Caco-2 (cell line): ENCODE measurements at regions not wholly inside any gene's neighbourhood (a gene's known extent, or its start where the extent isn't known, plus 50 kb on each side); places are given as distances from the start of the nearest gene placed in this dataset.

Source experiments
- BruUV-seq: library from RNA; stranded (reverse); fragments of 400-500 nt; replicated peaks from 2 replicates; lab custom pipeline; 2021; lab: Mats Ljungman, UMichigan
- CTCF ChIA-PET: fragments of 300-600 bp; sonication (Branson Sonifier 250); formaldehyde crosslinking; loops from one replicate; lab custom pipeline; 2022; ENCODE audit warnings: antibody characterized with exemption; lab: Charles Lee
- POLR2A ChIA-PET: fragments of 300-600 bp; sonication (Branson Sonifier 250); formaldehyde crosslinking; loops from one replicate; lab custom pipeline; 2022; ENCODE audit warnings: antibody characterized with exemption; lab: Charles Lee
- DNase-seq, 2 experiments: peaks; one replicate each; pipeline versions ENCODE4 v3.0.0 to v3.0.0-alpha.2; 2020 to 2022
- H3K27me3 ChIP-seq: replicated peaks from 2 replicates; pipeline ENCODE4 v1.6.0; 2011; ENCODE audit warnings: low read length; ENCODE audit not compliant: control insufficient read depth, insufficient read depth
- H3K36me3 ChIP-seq: 2 replicates; pipeline ENCODE4 v1.5.1; 2011; ENCODE audit warnings: low read length; ENCODE audit not compliant: control insufficient read depth, insufficient read depth
- H3K4me1 ChIP-seq: fragments of 250-450 bp; sonication (Bioruptor Pico); 2 replicates; pipeline ENCODE4 v1.5.1; 2020; ENCODE audit warnings: mild to moderate bottlenecking
- H3K4me3 ChIP-seq: 2 replicates; pipeline ENCODE4 v1.5.1; 2011; ENCODE audit warnings: low read depth, mild to moderate bottlenecking, control low read depth, low read length
- H3K9me3 ChIP-seq: fragments of 250-450 bp; sonication (Bioruptor Pico); 2 replicates; pipeline ENCODE4 v1.5.1; 2020; ENCODE audit warnings: mild to moderate bottlenecking, moderate library complexity
- H3K27ac Mint-ChIP-seq: one replicate; pipeline ENCODE4 v1.8.0; 2022; ENCODE audit warnings: mixed read lengths; ENCODE audit not compliant: unreplicated experiment
- H3K27me3 Mint-ChIP-seq: one replicate; pipeline ENCODE4 v1.8.0; 2022; ENCODE audit warnings: mixed read lengths; ENCODE audit not compliant: insufficient read depth, unreplicated experiment
- H3K36me3 Mint-ChIP-seq: one replicate; pipeline ENCODE4 v1.8.0; 2022; ENCODE audit warnings: mild to moderate bottlenecking, mixed read lengths; ENCODE audit not compliant: insufficient read depth, unreplicated experiment
- H3K4me1 Mint-ChIP-seq: one replicate; pipeline ENCODE4 v1.8.0; 2022; ENCODE audit warnings: low read depth, mixed read lengths; ENCODE audit not compliant: unreplicated experiment
- H3K4me3 Mint-ChIP-seq: one replicate; pipeline ENCODE4 v1.8.0; 2022; ENCODE audit warnings: mild to moderate bottlenecking, moderate library complexity, mixed read lengths; ENCODE audit not compliant: unreplicated experiment
- H3K9me3 Mint-ChIP-seq: one replicate; pipeline ENCODE4 v1.8.0; 2022; ENCODE audit warnings: mixed read lengths; ENCODE audit not compliant: unreplicated experiment
- CTCF ChIP-seq, 2 experiments: fragments of 200-600 bp in 1 of 2; IDR thresholded peaks; 1 replicate in 1 of 2; 2 replicates in 1 of 2; pipeline versions ENCODE4 v1.5.1 to v1.8.0; 2011 to 2022; ENCODE audit warnings: antibody characterized with exemption in 1 of 2, control low read depth in 1 of 2, inconsistent platforms in 1 of 2, low read depth in 1 of 2, low read length in 1 of 2, mild to moderate bottlenecking in 1 of 2, moderate library complexity in 1 of 2; ENCODE audit not compliant: insufficient read depth in 1 of 2, severe bottlenecking in 1 of 2, unreplicated experiment in 1 of 2
- intact Hi-C: fragments of 100-400 bp; cut with micrococcal nuclease; formaldehyde crosslinking; loops from one replicate; pipeline ENCODE4 v1.10.0; 2022; ENCODE audit not compliant: unreplicated experiment

- Mint-ChIP-seq H3K4me1 (peaks cover 7% of the 10 kb centered on the region), H3K27ac (no peak overlapping the region), H3K4me3 (no peak overlapping the region), H3K36me3 (no peaks in the 10 kb centered on the region), H3K9me3 (peaks cover 10% of the 10 kb centered on the region), H3K27me3 (peaks cover 13% of the 10 kb centered on the region)
- H3K36me3 ChIP-seq: no peaks in the 10 kb centered on the region
- H3K4me3 ChIP-seq: no peak overlapping the region
- TF ChIP-seq CTCF (IDR thresholded peaks at IDR 0.05; ENCODE audit: insufficient read depth in 1 of 2, low read depth in 1 of 2, low read length in 1 of 2, severe bottlenecking in 1 of 2, unreplicated experiment in 1 of 2): no peak
- no peaks in the 10 kb centered on the region for H3K4me1 ChIP-seq
- ChIA-PET POLR2A (no interaction called here), CTCF (no interaction called here)
- H3K27me3 ChIP-seq: no peaks in the 10 kb centered on the region
- intact Hi-C loops: no loop called here
- no peak for DNase-seq
- no peaks in the 10 kb centered on the region for H3K9me3 ChIP-seq
- no TSS peak for BruUV-seq
Measured at GRCh38 chr5:176176231-176176630, 62.0 kb upstream of the SIMC1 start.

GRCh38 chr5:176178789-176179188, 59.4 kb upstream of the SIMC1 start:
- no TSS peak for BruUV-seq
- Mint-ChIP-seq H3K27ac (no peak overlapping the region), H3K9me3 (peaks cover 10% of the 10 kb centered on the region), H3K36me3 (no peaks in the 10 kb centered on the region), H3K4me3 (no peak overlapping the region), H3K4me1 (no peaks in the 10 kb centered on the region), H3K27me3 (peaks cover 21% of the 10 kb centered on the region)
- intact Hi-C loops: no loop called here
- no peaks in the 10 kb centered on the region for H3K36me3 ChIP-seq
- no peak for TF ChIP-seq CTCF (IDR thresholded peaks at IDR 0.05; ENCODE audit: insufficient read depth in 1 of 2, low read depth in 1 of 2, low read length in 1 of 2, severe bottlenecking in 1 of 2, unreplicated experiment in 1 of 2)
- no peak overlapping the region for H3K4me3 ChIP-seq
- POLR2A ChIA-PET: no interaction called here
- H3K9me3 ChIP-seq: no peaks in the 10 kb centered on the region
- H3K4me1 ChIP-seq: no peaks in the 10 kb centered on the region
- CTCF ChIA-PET: interaction anchor here (0.5 kb wide), 1 partner anchor 218 kb away, joined by 3 read pairs; no protein-coding TSS in a partner anchor
- DNase-seq: no peak
- peaks cover 1% of the 10 kb centered on the region; the same call in 1 of the 2 replicates for H3K27me3 ChIP-seq

GRCh38 chr5:176180339-176180738, 57.9 kb upstream of the SIMC1 start:
- Histone ChIP-seq H3K4me3 (no peak overlapping the region), H3K36me3 (no peaks in the 10 kb centered on the region), H3K4me1 (no peaks in the 10 kb centered on the region), H3K27me3 (peaks cover 1% of the 10 kb centered on the region; the same call in 1 of the 2 replicates), H3K9me3 (no peaks in the 10 kb centered on the region)
- TF ChIP-seq CTCF (IDR thresholded peaks at IDR 0.05; ENCODE audit: insufficient read depth in 1 of 2, low read depth in 1 of 2, low read length in 1 of 2, severe bottlenecking in 1 of 2, unreplicated experiment in 1 of 2): no peak
- BruUV-seq: no TSS peak
- ChIA-PET CTCF (no interaction called here), POLR2A (no interaction called here)
- Mint-ChIP-seq H3K4me3 (no peak overlapping the region), H3K36me3 (no peaks in the 10 kb centered on the region), H3K4me1 (no peaks in the 10 kb centered on the region), H3K27ac (no peak overlapping the region), H3K9me3 (peaks cover 10% of the 10 kb centered on the region), H3K27me3 (peaks cover 21% of the 10 kb centered on the region)
- intact Hi-C loops: no loop called here
- DNase-seq: no peak
